ENCODE measurements at regions not wholly inside any gene's neighbourhood (a gene's known extent, or its start where the extent isn't known, plus 50 kb on each side); places are given as distances from the start of the nearest gene placed in this dataset.

DNA sequence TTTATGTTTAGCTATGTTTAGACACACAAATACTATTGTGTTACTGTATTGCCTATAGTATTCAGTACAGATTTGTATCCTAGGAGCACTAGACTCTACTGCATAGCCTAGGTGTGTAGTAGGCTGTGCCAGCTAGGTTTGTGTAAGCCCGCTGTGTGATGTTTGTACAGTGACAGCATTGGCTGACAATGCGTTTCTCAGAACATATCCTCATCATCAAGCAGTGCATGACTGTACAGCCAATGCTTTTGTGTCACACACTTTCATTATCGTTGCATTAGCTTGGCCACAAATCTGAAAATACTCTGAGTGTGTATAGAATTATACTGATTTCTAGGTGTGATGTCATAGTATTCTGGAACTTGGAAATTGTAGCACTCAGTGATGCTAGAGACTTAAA lies 63.4 kb downstream of the CLDN34 start:
- TF ChIP-seq, protein P1, sequence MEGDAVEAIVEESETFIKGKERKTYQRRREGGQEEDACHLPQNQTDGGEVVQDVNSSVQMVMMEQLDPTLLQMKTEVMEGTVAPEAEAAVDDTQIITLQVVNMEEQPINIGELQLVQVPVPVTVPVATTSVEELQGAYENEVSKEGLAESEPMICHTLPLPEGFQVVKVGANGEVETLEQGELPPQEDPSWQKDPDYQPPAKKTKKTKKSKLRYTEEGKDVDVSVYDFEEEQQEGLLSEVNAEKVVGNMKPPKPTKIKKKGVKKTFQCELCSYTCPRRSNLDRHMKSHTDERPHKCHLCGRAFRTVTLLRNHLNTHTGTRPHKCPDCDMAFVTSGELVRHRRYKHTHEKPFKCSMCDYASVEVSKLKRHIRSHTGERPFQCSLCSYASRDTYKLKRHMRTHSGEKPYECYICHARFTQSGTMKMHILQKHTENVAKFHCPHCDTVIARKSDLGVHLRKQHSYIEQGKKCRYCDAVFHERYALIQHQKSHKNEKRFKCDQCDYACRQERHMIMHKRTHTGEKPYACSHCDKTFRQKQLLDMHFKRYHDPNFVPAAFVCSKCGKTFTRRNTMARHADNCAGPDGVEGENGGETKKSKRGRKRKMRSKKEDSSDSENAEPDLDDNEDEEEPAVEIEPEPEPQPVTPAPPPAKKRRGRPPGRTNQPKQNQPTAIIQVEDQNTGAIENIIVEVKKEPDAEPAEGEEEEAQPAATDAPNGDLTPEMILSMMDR (IDR thresholded peaks at IDR 0.05) = no peak
- no peak for TF ChIP-seq POLR2AphosphoS5 (IDR thresholded peaks at IDR 0.05)
- no peak for TF ChIP-seq POLR2A (IDR thresholded peaks at IDR 0.05)

Measured in breast epithelium (tissue), 3 donors.